GM19438 (cell line): ENCODE measurements at regions not wholly inside any gene's neighbourhood (a gene's known extent, or its start where the extent isn't known, plus 50 kb on each side); places are given as distances from the start of the nearest gene placed in this dataset.
"Not testable (repeated sequence)": the region's sequence is repeated elsewhere in the genome, so short reads cannot be mapped to it uniquely, and the experiment has no call there.

Source experiments
- ATAC-seq: cut with Tn5 transposase; IDR thresholded peaks from one replicate; pipeline ENCODE4 v1.9.1; 2021; ENCODE audit warnings: low read depth; ENCODE audit not compliant: unreplicated experiment

GRCh38 chr6:19892260-19892659, 55.1 kb downstream of the ID4 start:
- ATAC-seq = no peak

GRCh38 chr6:19895866-19896692, 58.9 kb downstream of the ID4 start:
- no peak for ATAC-seq

GRCh38 chr6:19896693-19897010, 59.5 kb downstream of the ID4 start:
- ATAC-seq = no peak

- no peak for ATAC-seq
Measured at GRCh38 chr6:19898141-19898740, 61.1 kb downstream of the ID4 start.

- no peak for ATAC-seq
Measured at GRCh38 chr6:19902201-19902600, 65.0 kb downstream of the ID4 start.

- not testable (repeated sequence) for ATAC-seq
Measured at GRCh38 chr6:19904408-19904807, 67.2 kb downstream of the ID4 start.

- no peak for ATAC-seq
Measured at GRCh38 chr6:19905584-19905983, 68.4 kb downstream of the ID4 start.

GRCh38 chr6:19906171-19906570, 69.0 kb downstream of the ID4 start:
- no peak for ATAC-seq

GRCh38 chr6:19911223-19911622, 74.1 kb downstream of the ID4 start:
- no peak for ATAC-seq

GRCh38 chr6:19918436-19918835, 81.3 kb downstream of the ID4 start:
- ATAC-seq = no peak

GRCh38 chr6:19921786-19922185, 84.6 kb downstream of the ID4 start:
- no peak for ATAC-seq

GRCh38 chr6:19925533-19925932, 88.4 kb downstream of the ID4 start:
- ATAC-seq = no peak

- no peak for ATAC-seq
Measured at GRCh38 chr6:19928461-19928860, 91.3 kb downstream of the ID4 start.

- no peak for ATAC-seq
Measured at GRCh38 chr6:19929312-19929711, 92.1 kb downstream of the ID4 start.

GRCh38 chr6:19934996-19935591, 97.9 kb downstream of the ID4 start:
- no peak for ATAC-seq

- not testable (repeated sequence) for ATAC-seq
Measured at GRCh38 chr6:19939321-19939720, 102.2 kb downstream of the ID4 start.

- ATAC-seq = not testable (repeated sequence)
Measured at GRCh38 chr6:19939926-19940325, 102.8 kb downstream of the ID4 start.

- no peak for ATAC-seq
Measured at GRCh38 chr6:19943042-19943441, 105.9 kb downstream of the ID4 start.

GRCh38 chr6:19945843-19946358, 108.7 kb downstream of the ID4 start:
- no peak for ATAC-seq

- no peak for ATAC-seq
Measured at GRCh38 chr6:19949155-19949554, 112.0 kb downstream of the ID4 start.

GRCh38 chr6:19964115-19964514, 126.9 kb downstream of the ID4 start:
- no peak for ATAC-seq

- ATAC-seq = no peak
Measured at GRCh38 chr6:19968201-19968600, 131.0 kb downstream of the ID4 start.
